ENCODE measurements at regions not wholly inside any gene's neighbourhood (a gene's known extent, or its start where the extent isn't known, plus 50 kb on each side); places are given as distances from the start of the nearest gene placed in this dataset.
"Not testable (repeated sequence)": the region's sequence is repeated elsewhere in the genome, so short reads cannot be mapped to it uniquely, and the experiment has no call there.

GRCh38 chr3:161689584-161690298, 193.1 kb downstream of the OTOL1 start:
- no peak for DNase-seq
- POLR2A ChIA-PET: no interaction called here
- Mint-ChIP-seq H3K9me3 (no peaks in the 10 kb centered on the region), H3K4me3 (no peak overlapping the region), H3K4me1 (no peaks in the 10 kb centered on the region), H3K36me3 (ENCODE audit: low read depth) (no peaks in the 10 kb centered on the region), H3K27ac (no peak overlapping the region), H3K27me3 (no peaks in the 10 kb centered on the region)
- CTCF ChIA-PET: no interaction called here

GRCh38 chr3:161690299-161690620, 193.7 kb downstream of the OTOL1 start:
- Mint-ChIP-seq H3K36me3 (ENCODE audit: low read depth) (no peaks in the 10 kb centered on the region), H3K4me1 (no peaks in the 10 kb centered on the region)
- POLR2A ChIA-PET: no interaction called here

GRCh38 chr3:161691677-161692076, 195.1 kb downstream of the OTOL1 start:
- POLR2A ChIA-PET: no interaction called here
- Mint-ChIP-seq H3K27ac (no peak overlapping the region), H3K4me1 (no peaks in the 10 kb centered on the region), H3K9me3 (no peaks in the 10 kb centered on the region), H3K4me3 (no peak overlapping the region), H3K27me3 (no peaks in the 10 kb centered on the region), H3K36me3 (ENCODE audit: low read depth) (no peaks in the 10 kb centered on the region)
- no peak for DNase-seq
- CTCF ChIA-PET: no interaction called here

More at GRCh38 chr3:161690299-161690620, 193.7 kb downstream of the OTOL1 start:
- DNase-seq: no peak
- H3K27ac Mint-ChIP-seq: no peak overlapping the region
- H3K9me3 Mint-ChIP-seq: no peaks in the 10 kb centered on the region
- H3K4me3 Mint-ChIP-seq: no peak overlapping the region
- H3K27me3 Mint-ChIP-seq: no peaks in the 10 kb centered on the region
- CTCF ChIA-PET: no interaction called here

- Mint-ChIP-seq H3K9me3 (no peaks in the 10 kb centered on the region), H3K27me3 (no peaks in the 10 kb centered on the region), H3K4me3 (no peak overlapping the region), H3K27ac (no peak overlapping the region), H3K36me3 (ENCODE audit: low read depth) (no peaks in the 10 kb centered on the region), H3K4me1 (no peaks in the 10 kb centered on the region)
- no peak for DNase-seq
- ChIA-PET POLR2A (no interaction called here), CTCF (no interaction called here)
These were observed 198.3 kb downstream of the OTOL1 start for GRCh38 chr3:161694682-161695564.

- Mint-ChIP-seq H3K4me1 (no peaks in the 10 kb centered on the region), H3K27me3 (no peaks in the 10 kb centered on the region), H3K36me3 (ENCODE audit: low read depth) (no peaks in the 10 kb centered on the region), H3K4me3 (no peak overlapping the region), H3K27ac (no peak overlapping the region), H3K9me3 (no peaks in the 10 kb centered on the region)
- no peak for DNase-seq
- ChIA-PET POLR2A (no interaction called here), CTCF (no interaction called here)
These were observed 199.2 kb downstream of the OTOL1 start for GRCh38 chr3:161695811-161696210.

GRCh38 chr3:161700998-161701397, 204.4 kb downstream of the OTOL1 start:
- Mint-ChIP-seq H3K9me3 (no peaks in the 10 kb centered on the region), H3K36me3 (ENCODE audit: low read depth) (no peaks in the 10 kb centered on the region), H3K27me3 (no peaks in the 10 kb centered on the region), H3K4me3 (no peak overlapping the region), H3K4me1 (no peaks in the 10 kb centered on the region), H3K27ac (no peak overlapping the region)
- no peak for DNase-seq
- CTCF ChIA-PET: no interaction called here
- POLR2A ChIA-PET: no interaction called here

GRCh38 chr3:161707253-161707652, 210.6 kb downstream of the OTOL1 start:
- H3K27me3 Mint-ChIP-seq; H3K4me1 Mint-ChIP-seq; POLR2A ChIA-PET; DNase-seq; H3K36me3 Mint-ChIP-seq (ENCODE audit: low read depth); CTCF ChIA-PET; H3K4me3 Mint-ChIP-seq; H3K27ac Mint-ChIP-seq; H3K9me3 Mint-ChIP-seq: not testable (repeated sequence)

GRCh38 chr3:161713731-161714130, 217.1 kb downstream of the OTOL1 start:
- Mint-ChIP-seq H3K9me3 (no peaks in the 10 kb centered on the region), H3K36me3 (ENCODE audit: low read depth) (no peaks in the 10 kb centered on the region), H3K4me1 (no peaks in the 10 kb centered on the region), H3K4me3 (no peak overlapping the region), H3K27ac (no peak overlapping the region), H3K27me3 (no peaks in the 10 kb centered on the region)
- no peak for DNase-seq
- ChIA-PET CTCF (no interaction called here), POLR2A (no interaction called here)

GRCh38 chr3:161731968-161732367, 235.4 kb downstream of the OTOL1 start:
- H3K9me3 Mint-ChIP-seq: no peaks in the 10 kb centered on the region
- no peaks in the 10 kb centered on the region for H3K27me3 Mint-ChIP-seq
- ChIA-PET CTCF (no interaction called here), POLR2A (no interaction called here)
- no peaks in the 10 kb centered on the region for H3K36me3 Mint-ChIP-seq (ENCODE audit: low read depth)
- H3K4me3 Mint-ChIP-seq: no peak overlapping the region
- no peaks in the 10 kb centered on the region for H3K4me1 Mint-ChIP-seq
- H3K27ac Mint-ChIP-seq: no peak overlapping the region
- DNase-seq: no peak

- H3K4me3 Mint-ChIP-seq: no peak overlapping the region
- H3K27ac Mint-ChIP-seq: no peak overlapping the region
- DNase-seq: no peak
- H3K36me3 Mint-ChIP-seq (ENCODE audit: low read depth): no peaks in the 10 kb centered on the region
- H3K27me3 Mint-ChIP-seq: no peaks in the 10 kb centered on the region
- ChIA-PET CTCF (no interaction called here), POLR2A (no interaction called here)
- H3K9me3 Mint-ChIP-seq: no peaks in the 10 kb centered on the region
- no peaks in the 10 kb centered on the region for H3K4me1 Mint-ChIP-seq
These were observed 240.6 kb downstream of the OTOL1 start for GRCh38 chr3:161737171-161737570.

- DNase-seq: no peak
- H3K27me3 Mint-ChIP-seq: no peaks in the 10 kb centered on the region
- H3K4me3 Mint-ChIP-seq: no peak overlapping the region
- ChIA-PET POLR2A (no interaction called here), CTCF (no interaction called here)
- no peaks in the 10 kb centered on the region for H3K36me3 Mint-ChIP-seq (ENCODE audit: low read depth)
- H3K27ac Mint-ChIP-seq: no peak overlapping the region
- H3K4me1 Mint-ChIP-seq: no peaks in the 10 kb centered on the region
- no peaks in the 10 kb centered on the region for H3K9me3 Mint-ChIP-seq
These were observed 243.8 kb downstream of the OTOL1 start for GRCh38 chr3:161740421-161740820.

GRCh38 chr3:161744366-161744765, 247.8 kb downstream of the OTOL1 start:
- H3K27ac Mint-ChIP-seq: no peak overlapping the region
- no peaks in the 10 kb centered on the region for H3K36me3 Mint-ChIP-seq (ENCODE audit: low read depth)
- no peaks in the 10 kb centered on the region for H3K9me3 Mint-ChIP-seq

GRCh38 chr3:161745741-161746140, 249.1 kb downstream of the OTOL1 start:
- Mint-ChIP-seq H3K9me3 (no peaks in the 10 kb centered on the region), H3K36me3 (ENCODE audit: low read depth) (no peaks in the 10 kb centered on the region), H3K27ac (no peak overlapping the region), H3K4me1 (no peaks in the 10 kb centered on the region), H3K27me3 (no peaks in the 10 kb centered on the region), H3K4me3 (no peak overlapping the region)
- DNase-seq: no peak
- ChIA-PET POLR2A (no interaction called here), CTCF (no interaction called here)

More at GRCh38 chr3:161744366-161744765, 247.8 kb downstream of the OTOL1 start:
- Mint-ChIP-seq H3K4me1 (no peaks in the 10 kb centered on the region), H3K4me3 (no peak overlapping the region), H3K27me3 (no peaks in the 10 kb centered on the region)
- ChIA-PET CTCF (no interaction called here), POLR2A (no interaction called here)
- DNase-seq: no peak

- H3K4me1 Mint-ChIP-seq: no peaks in the 10 kb centered on the region
- CTCF ChIA-PET: no interaction called here
These were observed 251.4 kb downstream of the OTOL1 start for GRCh38 chr3:161748049-161748448.

More at GRCh38 chr3:161748049-161748448, 251.4 kb downstream of the OTOL1 start:
- Mint-ChIP-seq H3K27ac (no peak overlapping the region), H3K36me3 (ENCODE audit: low read depth) (no peaks in the 10 kb centered on the region), H3K27me3 (no peaks in the 10 kb centered on the region), H3K4me3 (no peak overlapping the region), H3K9me3 (no peaks in the 10 kb centered on the region)
- POLR2A ChIA-PET: no interaction called here
- DNase-seq: no peak

Measured in activated CD4-positive, alpha-beta T cell treated with anti-CD3 and anti-CD28 coated beads, Interleukin-2, amount 10 ng/mL, durations not matched to agents 7 days and 5 days (primary cell).